Nephron progenitor cell (in vitro differentiated cells): ENCODE measurements at regions not wholly inside any gene's neighbourhood (a gene's known extent, or its start where the extent isn't known, plus 50 kb on each side); places are given as distances from the start of the nearest gene placed in this dataset.
"Not testable (repeated sequence)": the region's sequence is repeated elsewhere in the genome, so short reads cannot be mapped to it uniquely, and the experiment has no call there.

Experiments used
- DNase-seq: peaks from one replicate; pipeline ENCODE4 v3.0.0; 2021
- H3K27ac Mint-ChIP-seq: 2 replicates; pipeline ENCODE4 v1.8.0; 2021; ENCODE audit warnings: mild to moderate bottlenecking, moderate library complexity, mixed read lengths
- H3K27me3 Mint-ChIP-seq: 2 replicates; pipeline ENCODE4 v1.8.0; 2021; ENCODE audit warnings: mild to moderate bottlenecking, low read depth, mixed read lengths; ENCODE audit not compliant: poor library complexity
- H3K36me3 Mint-ChIP-seq: 2 replicates; pipeline ENCODE4 v1.8.0; 2021; ENCODE audit warnings: low read depth, mixed read lengths
- H3K4me1 Mint-ChIP-seq: 2 replicates; pipeline ENCODE4 v1.8.0; 2021; ENCODE audit warnings: mixed read lengths
- H3K4me3 Mint-ChIP-seq: 2 replicates; pipeline ENCODE4 v1.8.0; 2021; ENCODE audit warnings: mild to moderate bottlenecking, moderate library complexity, mixed read lengths
- H3K9me3 Mint-ChIP-seq: 2 replicates; pipeline ENCODE4 v1.8.0; 2021; ENCODE audit warnings: mild to moderate bottlenecking, moderate library complexity, mixed read lengths
- CTCF ChIP-seq: fragments of 200-600 bp; sonication (generic); IDR thresholded peaks from 2 replicates; pipeline ENCODE4 v1.5.0; 2021; ENCODE audit warnings: antibody characterized with exemption

- Mint-ChIP-seq H3K36me3 (no peaks in the 10 kb centered on the region), H3K27me3 (no peaks in the 10 kb centered on the region), H3K4me3 (no peak overlapping the region), H3K4me1 (no peaks in the 10 kb centered on the region), H3K27ac (no peak overlapping the region), H3K9me3 (peaks cover 18% of the 10 kb centered on the region)
- DNase-seq = no peak
- TF ChIP-seq CTCF = no peak
These were observed 57.8 kb upstream of the TPP2 start for GRCh38 chr13:102538938-102539337.

GRCh38 chr13:102536695-102537485 is 59.9 kb upstream of the TPP2 start:
- Mint-ChIP-seq H3K4me1 (no peaks in the 10 kb centered on the region), H3K9me3 (peaks cover 2% of the 10 kb centered on the region), H3K27me3 (no peaks in the 10 kb centered on the region), H3K4me3 (no peak overlapping the region), H3K27ac (no peak overlapping the region), H3K36me3 (no peaks in the 10 kb centered on the region)
- DNase-seq = no peak
- TF ChIP-seq CTCF = no peak

- Mint-ChIP-seq H3K27ac (no peak overlapping the region), H3K36me3 (no peaks in the 10 kb centered on the region), H3K27me3 (no peaks in the 10 kb centered on the region), H3K9me3 (no peaks in the 10 kb centered on the region), H3K4me1 (no peaks in the 10 kb centered on the region), H3K4me3 (no peak overlapping the region)
- TF ChIP-seq CTCF = no peak
- no peak for DNase-seq
These were observed 60.6 kb upstream of the TPP2 start for GRCh38 chr13:102536196-102536595.

- no peak for TF ChIP-seq CTCF
- Mint-ChIP-seq H3K36me3 (no peaks in the 10 kb centered on the region), H3K4me1 (no peaks in the 10 kb centered on the region), H3K27ac (no peak overlapping the region), H3K27me3 (no peaks in the 10 kb centered on the region), H3K9me3 (no peaks in the 10 kb centered on the region), H3K4me3 (no peak overlapping the region)
- no peak for DNase-seq
These were observed 66.0 kb upstream of the TPP2 start for GRCh38 chr13:102530751-102531150.

GRCh38 chr13:102522251-102522650 is 74.5 kb upstream of the TPP2 start:
- not testable (repeated sequence) for H3K27me3 Mint-ChIP-seq, H3K4me3 Mint-ChIP-seq, H3K4me1 Mint-ChIP-seq, H3K27ac Mint-ChIP-seq, DNase-seq, H3K36me3 Mint-ChIP-seq
- peaks cover 16% of the 10 kb centered on the region for H3K9me3 Mint-ChIP-seq

GRCh38 chr13:102517959-102518358 is 78.8 kb upstream of the TPP2 start:
- no peak overlapping the region for H3K27ac Mint-ChIP-seq
- no peaks in the 10 kb centered on the region for H3K36me3 Mint-ChIP-seq
- H3K4me3 Mint-ChIP-seq = no peak overlapping the region
- H3K27me3 Mint-ChIP-seq = no peaks in the 10 kb centered on the region
- TF ChIP-seq CTCF = no peak
- DNase-seq = no peak
- peaks cover 6% of the 10 kb centered on the region for H3K4me1 Mint-ChIP-seq
- peaks cover 16% of the 10 kb centered on the region for H3K9me3 Mint-ChIP-seq
